Endothelial cell of umbilical vein (primary cell): ENCODE measurements at regions not wholly inside any gene's neighbourhood (a gene's known extent, or its start where the extent isn't known, plus 50 kb on each side); places are given as distances from the start of the nearest gene placed in this dataset.

Experiments
- BruUV-seq: library from RNA; stranded (reverse); fragments of 400-500 nt; replicated peaks from 2 replicates; lab custom pipeline; 2021; lab: Mats Ljungman, UMichigan
- CTCF ChIA-PET: fragments of 300-600, 350-600 bp; sonication (Branson Sonifier 250); formaldehyde crosslinking; loops from one replicate; lab custom pipeline; 2021; ENCODE audit warnings: antibody characterized with exemption, inconsistent platforms; lab: Charles Lee
- POLR2A ChIA-PET: fragments of 300-600, 350-600 bp; sonication (Branson Sonifier 250); formaldehyde crosslinking; loops from one replicate; lab custom pipeline; 2021; ENCODE audit warnings: antibody characterized with exemption, inconsistent platforms; lab: Charles Lee
- DNase-seq: peaks from one replicate; pipeline ENCODE4 v3.0.0-alpha.2; 2011; ENCODE audit warnings: low read depth, low spot score
- FAIRE-seq: peaks from 2 replicates; lab custom pipeline; 2011; peaks lifted over from hg19 to GRCh38; lab: Jason Lieb, UNC
- H2AFZ ChIP-seq: 2 replicates; pipeline ENCODE4 v1.6.0; 2012; ENCODE audit warnings: low read depth, low read length, control low read depth, inconsistent platforms
- H3K27ac ChIP-seq: 2 replicates; pipeline ENCODE4 v1.5.1; 2011; ENCODE audit warnings: low read depth, mild to moderate bottlenecking, control low read depth, low read length, moderate library complexity; ENCODE audit not compliant: insufficient read depth
- H3K27me3 ChIP-seq, 2 experiments: 2 replicates each; pipeline versions ENCODE4 v1.6.0 to v1.6.1; 2011; ENCODE audit warnings: low read length in 2 of 2, mixed read lengths in 1 of 2; ENCODE audit not compliant: control insufficient read depth in 2 of 2, insufficient read depth in 2 of 2
- H3K36me3 ChIP-seq, 2 experiments: 2 replicates in 1 of 2; 3 replicates in 1 of 2; pipeline ENCODE4 v1.5.1; 2011; ENCODE audit warnings: low read length in 2 of 2, mild to moderate bottlenecking in 1 of 2, moderate library complexity in 1 of 2; ENCODE audit not compliant: control insufficient read depth in 2 of 2, insufficient read depth in 2 of 2; ENCODE audit errors: extremely low read depth in 1 of 2
- H3K4me1 ChIP-seq: 3 replicates; pipeline ENCODE4 v1.5.1; 2011; ENCODE audit warnings: mild to moderate bottlenecking, low read length; ENCODE audit not compliant: control insufficient read depth, insufficient read depth; ENCODE audit errors: extremely low read depth
- H3K4me2 ChIP-seq: 2 replicates; pipeline ENCODE4 v1.6.1; 2011; ENCODE audit warnings: low read length, control low read depth, mixed read lengths; ENCODE audit not compliant: insufficient read depth
- H3K4me3 ChIP-seq, 3 experiments: fragments of 200-600 bp in 1 of 3; sonication (generic), shearing (Covaris generic) in 1 of 3; replicated peaks in 1 of 3; 2 replicates each; pipeline ENCODE4 v1.5.1; 2011 to 2016; ENCODE audit warnings: control low read depth in 3 of 3, low read length in 3 of 3, mild to moderate bottlenecking in 2 of 3, inconsistent platforms in 1 of 3, low read depth in 1 of 3, moderate library complexity in 1 of 3; ENCODE audit not compliant: insufficient read depth in 1 of 3
- H3K79me2 ChIP-seq: 2 replicates; pipeline ENCODE4 v1.6.0; 2012; ENCODE audit warnings: low read length, inconsistent platforms; ENCODE audit not compliant: control insufficient read depth, insufficient read depth
- H3K9ac ChIP-seq: replicated peaks from 2 replicates; pipeline ENCODE3; 2011; ENCODE audit warnings: low read length, control low read depth; ENCODE audit not compliant: insufficient read depth; ENCODE audit errors: extremely low read depth
- H3K9me1 ChIP-seq: replicated peaks from 3 replicates; pipeline ENCODE4 v1.6.0; 2011; ENCODE audit warnings: mild to moderate bottlenecking, low read length; ENCODE audit not compliant: control insufficient read depth, insufficient read depth; ENCODE audit errors: extremely low read depth
- H3K9me3 ChIP-seq: replicated peaks from 2 replicates; pipeline ENCODE4 v1.5.1; 2012; ENCODE audit warnings: low read length, inconsistent platforms; ENCODE audit not compliant: control insufficient read depth, insufficient read depth
- H4K20me1 ChIP-seq: replicated peaks from 2 replicates; pipeline ENCODE3; 2011; ENCODE audit warnings: mild to moderate bottlenecking, low read length; ENCODE audit not compliant: control insufficient read depth, insufficient read depth; ENCODE audit errors: extremely low read depth
- CTCF ChIP-seq, 2 donors: IDR thresholded peaks; 1 replicate in 1 of 2; 2 replicates in 1 of 2; pipeline ENCODE4 v1.5.1; 2011; ENCODE audit warnings: low read length in 2 of 2, mild to moderate bottlenecking in 2 of 2, moderate library complexity in 2 of 2, control low read depth in 1 of 2, inconsistent platforms in 1 of 2, low read depth in 1 of 2; ENCODE audit not compliant: insufficient read depth in 1 of 2; ENCODE audit errors: extremely low read depth in 1 of 2
- EZH2 ChIP-seq: IDR thresholded peaks from 2 replicates; pipeline ENCODE4 v1.6.1; 2012; ENCODE audit warnings: borderline replicate concordance, low read depth, mild to moderate bottlenecking, moderate library complexity, low read length, inconsistent platforms; ENCODE audit not compliant: severe bottlenecking
- FOS ChIP-seq: IDR thresholded peaks from 2 replicates; pipeline ENCODE4 v1.6.1; 2011; ENCODE audit warnings: mild to moderate bottlenecking, low read length, moderate library complexity, borderline replicate concordance; ENCODE audit not compliant: insufficient read depth
- GATA2 ChIP-seq: IDR thresholded peaks from 2 replicates; pipeline ENCODE4 v1.7.0; 2011; ENCODE audit warnings: low read depth, mild to moderate bottlenecking, moderate library complexity, mixed read lengths, low read length; ENCODE audit not compliant: insufficient read length, insufficient read depth
- JUN ChIP-seq: IDR thresholded peaks from 2 replicates; pipeline ENCODE4 v1.6.1; 2011; ENCODE audit warnings: borderline replicate concordance, low read depth; ENCODE audit not compliant: insufficient read length, insufficient read depth
- MAX ChIP-seq: IDR thresholded peaks from 2 replicates; pipeline ENCODE4 v1.6.1; 2011; ENCODE audit not compliant: insufficient read depth, insufficient read length
- MYC ChIP-seq: IDR thresholded peaks from one replicate; pipeline ENCODE4 v1.6.1; 2011; ENCODE audit warnings: mild to moderate bottlenecking, low read depth, low read length
- POLR2A ChIP-seq: IDR thresholded peaks from 2 replicates; pipeline ENCODE4 v1.6.1; 2012; ENCODE audit warnings: low read depth, mild to moderate bottlenecking, control low read depth, low read length
- POLR2AphosphoS5 ChIP-seq: IDR thresholded peaks from 2 replicates; pipeline ENCODE4 v1.6.1; 2012; ENCODE audit warnings: low read depth, mild to moderate bottlenecking, control low read depth, low read length, moderate library complexity; ENCODE audit not compliant: insufficient read depth
- dilution Hi-C: fragments of 300-500 bp; cut with MboI; formaldehyde crosslinking; loops from one replicate; pipeline ENCODE4 v1.15.0; 2019; ENCODE audit warnings: low sequenced_read_pairs; ENCODE audit not compliant: extremely low pct_ligation_motif_present
- intact Hi-C: fragments of 100-400 bp; cut with micrococcal nuclease; formaldehyde crosslinking; loops from one replicate; pipeline ENCODE4 v1.10.0; 2022

- H4K20me1 ChIP-seq = no peaks in the 10 kb centered on the region
- no peaks in the 10 kb centered on the region for H3K9me1 ChIP-seq
- H3K4me3 ChIP-seq = no peak overlapping the region
- no peaks in the 10 kb centered on the region for H3K79me2 ChIP-seq
- no peak for DNase-seq
- no peak overlapping the region for H3K9ac ChIP-seq
- dilution Hi-C loops = no loop called here
- H3K9me3 ChIP-seq = no peaks in the 10 kb centered on the region
- no TSS peak for BruUV-seq
- H3K36me3 ChIP-seq = no peaks in the 10 kb centered on the region
- H3K4me2 ChIP-seq = no peak overlapping the region
- no peaks in the 10 kb centered on the region for H3K27me3 ChIP-seq
- H3K27ac ChIP-seq = no peak overlapping the region
- no peaks in the 10 kb centered on the region for H3K4me1 ChIP-seq
- FAIRE-seq = no peak
- ChIA-PET POLR2A (no interaction called here), CTCF (no interaction called here)
- TF ChIP-seq CTCF (IDR thresholded peaks at IDR 0.05; ENCODE audit: extremely low read depth in 1 of 2, insufficient read depth in 1 of 2, low read depth in 1 of 2, low read length in 2 of 2) (no peak), POLR2AphosphoS5 (no peak), POLR2A (no peak), FOS (no peak), GATA2 (no peak), JUN (no peak), EZH2 (no peak), MAX (no peak), MYC (no peak)
- intact Hi-C loops = no loop called here
- no peak overlapping the region for H2AFZ ChIP-seq
Observed at GRCh38 chr10:78597796-78598555, 470.8 kb upstream of the ZMIZ1 start.
